Left lung (tissue), 4 donors: ENCODE measurements at regions not wholly inside any gene's neighbourhood (a gene's known extent, or its start where the extent isn't known, plus 50 kb on each side); places are given as distances from the start of the nearest gene placed in this dataset.
A peak's percentile ranks its signal among the peaks of the same experiment; 100 is the strongest.

ENCODE experiments used
- ATAC-seq: fragments of 200-7000 bp; cut with Tn5 transposase; one replicate; pipeline ENCODE4 v1.9.1; 2020; ENCODE audit warnings: moderate library complexity
- DNase-seq, 4 donors: peaks; one replicate each; pipeline ENCODE4 v3.0.0-alpha.2; 2013 to 2020
- H3K27ac ChIP-seq, 2 donors: fragments of 200-600 bp; sonication (generic) in 1 of 2; one replicate each; pipeline versions ENCODE4 v1.5.0 to v1.8.0; 2020 to 2021
- H3K27me3 ChIP-seq, 2 donors: fragments of 200-600 bp; sonication (generic) in 1 of 2; one replicate each; pipeline versions ENCODE4 v1.5.0 to v1.8.0; 2020 to 2021
- H3K36me3 ChIP-seq, 2 donors: fragments of 200-600 bp; sonication (generic) in 1 of 2; one replicate each; pipeline versions ENCODE4 v1.5.0 to v1.8.0; 2020 to 2021
- H3K4me1 ChIP-seq, 2 donors: fragments of 200-600 bp; one replicate each; pipeline ENCODE4 v1.8.0; 2021
- H3K4me3 ChIP-seq, 2 donors: fragments of 200-600 bp; sonication (generic) in 1 of 2; one replicate each; pipeline versions ENCODE4 v1.5.0 to v1.8.0; 2020 to 2021; ENCODE audit warnings: mild to moderate bottlenecking in 1 of 2
- H3K9me3 ChIP-seq, 2 donors: fragments of 200-600 bp; sonication (generic) in 1 of 2; one replicate each; pipeline versions ENCODE4 v1.5.0 to v1.8.0; 2020 to 2021
- CTCF ChIP-seq, 2 donors: fragments of 200-600 bp; sonication (generic) in 1 of 2; IDR thresholded peaks; one replicate each; pipeline versions ENCODE4 v1.5.0 to v1.8.0; 2021; ENCODE audit warnings: antibody characterized with exemption in 2 of 2
- intact Hi-C, 2 donors: fragments of 100-400 bp; cut with DNase I; formaldehyde crosslinking; loops; one replicate each; pipeline versions ENCODE4 v1.11.2 to v1.14.2; 2022
- donor health status: DM: no; HTN: yes; CAD: no.
- donor health status: DM: no; HTN: no; CAD: no.

- DNase-seq (no peak), ATAC-seq (no peak)
- Histone ChIP-seq H3K36me3 (no peaks in the 10 kb centered on the region), H3K27ac (no peak overlapping the region), H3K4me1 (peaks cover 0 to 7% of the 10 kb centered on the region in 2 donors), H3K9me3 (no peaks in the 10 kb centered on the region), H3K4me3 (no peak overlapping the region), H3K27me3 (no peaks in the 10 kb centered on the region)
- TF ChIP-seq CTCF (IDR thresholded peaks at IDR 0.05), result no peak
- intact Hi-C loops, result no loop called here
Observed at GRCh38 chr20:4454111-4454510, 205.0 kb upstream of the ADRA1D start.

DNA sequence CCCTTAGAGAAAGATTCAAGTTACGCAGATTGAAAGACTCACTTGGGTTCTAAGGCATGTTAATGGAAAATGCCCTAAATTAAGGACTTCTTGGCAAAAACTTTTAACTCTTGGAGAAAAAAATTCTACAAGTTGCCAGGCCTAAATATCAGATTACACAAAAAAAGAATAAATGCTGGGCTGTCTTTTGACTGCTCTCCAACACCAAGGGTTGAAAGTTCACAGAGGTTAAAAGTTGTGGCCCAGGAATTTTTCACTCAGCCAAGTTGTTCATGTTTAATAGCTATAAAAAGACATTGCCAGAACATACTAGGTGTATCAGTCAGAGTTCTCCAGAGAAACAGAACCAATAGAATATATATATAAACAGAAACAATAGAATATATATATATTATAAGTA, 204.3 kb upstream of the ADRA1D start:
- no peak for ATAC-seq
- Histone ChIP-seq H3K4me3 (no peak overlapping the region), H3K9me3 (no peaks in the 10 kb centered on the region), H3K36me3 (no peaks in the 10 kb centered on the region), H3K4me1 (peaks cover 0 to 7% of the 10 kb centered on the region in 2 donors), H3K27ac (no peak overlapping the region), H3K27me3 (no peaks in the 10 kb centered on the region)
- TF ChIP-seq CTCF (IDR thresholded peaks at IDR 0.05), result no peak
- DNase-seq, result no peak
- intact Hi-C loops, result no loop called here

DNA sequence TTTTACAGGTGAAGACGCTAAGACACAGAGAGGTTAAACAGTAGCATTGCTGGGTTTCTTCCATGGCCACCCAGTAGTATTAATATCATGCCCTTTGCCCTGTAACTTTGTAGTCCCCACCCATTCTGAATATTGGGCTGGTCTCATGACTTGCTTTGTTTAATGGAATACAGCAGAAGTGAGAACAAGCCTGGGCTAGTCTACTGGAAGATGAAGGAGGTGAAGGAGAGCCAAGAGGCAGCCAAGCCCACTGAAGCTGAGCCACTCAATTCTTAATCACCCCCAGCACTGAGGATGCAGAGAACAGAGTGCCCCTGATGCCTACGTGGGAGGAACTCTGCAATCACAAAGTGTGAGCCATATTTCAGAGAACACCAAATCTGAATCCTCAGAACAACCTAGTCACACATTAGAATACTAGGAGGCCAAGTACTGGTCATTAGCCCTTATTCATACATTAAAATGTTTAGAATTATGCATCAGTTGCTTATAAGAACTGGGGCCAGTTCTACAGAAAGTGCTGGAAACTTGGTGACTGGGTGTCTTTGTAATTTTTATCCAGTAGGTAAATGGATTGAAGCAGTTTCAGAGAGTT, 202.5 kb upstream of the ADRA1D start:
- Histone ChIP-seq H3K4me3 (no peak overlapping the region), H3K36me3 (no peaks in the 10 kb centered on the region), H3K9me3 (peaks cover 0 to 2% of the 10 kb centered on the region in 2 donors), H3K27ac (no peak overlapping the region), H3K4me1 (peaks cover 0 to 7% of the 10 kb centered on the region in 2 donors), H3K27me3 (no peaks in the 10 kb centered on the region)
- DNase-seq (no peak), ATAC-seq (no peak)
- intact Hi-C loops, result no loop called here
- TF ChIP-seq CTCF (IDR thresholded peaks at IDR 0.05), result no peak

GRCh38 chr20:4449957-4450715, 201.0 kb upstream of the ADRA1D start:
- H3K9me3 ChIP-seq, result peaks cover 0 to 2% of the 10 kb centered on the region in 2 donors
- no peak overlapping the region for H3K4me3 ChIP-seq
- H3K27ac ChIP-seq, result no peak overlapping the region
- peaks cover 0 to 7% of the 10 kb centered on the region in 2 donors for H3K4me1 ChIP-seq
- TF ChIP-seq CTCF (IDR thresholded peaks at IDR 0.05), result no peak
- ATAC-seq (peak; percentile 64), DNase-seq (peak in 2 of 4 donors; percentile 20 to 34)
- H3K27me3 ChIP-seq, result no peaks in the 10 kb centered on the region
- no peaks in the 10 kb centered on the region for H3K36me3 ChIP-seq
- intact Hi-C loops, result no loop called here

DNA sequence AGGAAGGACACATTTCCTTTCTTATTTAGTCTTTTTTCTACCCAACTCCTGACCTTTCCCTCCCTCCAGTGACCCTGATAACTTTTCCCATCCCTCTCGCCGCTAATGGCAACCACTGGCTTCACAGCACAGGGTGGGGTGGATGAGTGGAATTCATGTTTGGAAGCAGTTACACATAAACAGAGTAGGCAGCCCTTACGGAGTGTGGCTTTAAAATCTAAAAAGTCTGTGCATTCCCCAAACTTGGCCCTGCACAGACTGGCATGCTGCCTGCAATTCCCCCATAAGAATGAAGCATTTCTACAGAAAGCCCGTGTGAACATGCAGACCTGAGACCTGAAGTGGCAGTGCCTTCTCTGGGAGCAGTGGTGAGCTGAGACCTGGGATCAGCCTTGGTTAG, 196.7 kb upstream of the ADRA1D start:
- Histone ChIP-seq H3K4me1 (peaks cover 0 to 7% of the 10 kb centered on the region in 2 donors), H3K36me3 (no peaks in the 10 kb centered on the region), H3K4me3 (no peak overlapping the region), H3K27me3 (no peaks in the 10 kb centered on the region), H3K9me3 (peaks cover 0 to 2% of the 10 kb centered on the region in 2 donors), H3K27ac (no peak overlapping the region)
- intact Hi-C loops, result no loop called here
- no peak for TF ChIP-seq CTCF (IDR thresholded peaks at IDR 0.05)
- DNase-seq (no peak), ATAC-seq (no peak)
